Mucosa of gallbladder (tissue), 1 donor: ENCODE measurements at regions not wholly inside any gene's neighbourhood (a gene's known extent, or its start where the extent isn't known, plus 50 kb on each side); places are given as distances from the start of the nearest gene placed in this dataset.
A peak's percentile ranks its signal among the peaks of the same experiment; 100 is the strongest.
"Not testable (repeated sequence)": the region's sequence is repeated elsewhere in the genome, so short reads cannot be mapped to it uniquely, and the experiment has no call there.

Experiments used
- DNase-seq: peaks from one replicate; pipeline ENCODE4 v3.0.0-alpha.2; 2020; ENCODE audit warnings: low spot score
- donor health status: DM: no; HTN: no; CAD: no.

GRCh38 chr3:145698749-145699148, 462.2 kb downstream of the PLOD2 start:
- DNase-seq, result no peak

DNA sequence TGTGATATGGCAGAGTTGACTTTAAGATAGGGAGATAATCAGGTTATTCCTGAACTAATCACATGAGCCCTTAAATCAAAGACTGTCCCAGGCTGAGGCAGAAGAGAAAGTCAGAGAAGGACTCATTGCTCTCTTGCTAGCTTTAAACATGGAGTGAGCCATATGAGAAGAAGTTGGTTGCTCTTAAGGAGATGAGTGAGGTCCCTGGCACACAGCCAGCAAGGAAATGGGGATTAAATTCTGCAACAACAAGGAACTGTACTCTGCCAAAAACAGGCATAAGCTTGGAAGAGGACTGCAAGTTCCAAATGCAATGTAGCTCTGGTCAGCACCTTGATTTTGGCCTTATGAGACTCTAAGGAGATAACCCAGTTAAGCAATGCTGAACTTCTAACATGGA, 457.0 kb downstream of the PLOD2 start:
- no peak for DNase-seq

DNA sequence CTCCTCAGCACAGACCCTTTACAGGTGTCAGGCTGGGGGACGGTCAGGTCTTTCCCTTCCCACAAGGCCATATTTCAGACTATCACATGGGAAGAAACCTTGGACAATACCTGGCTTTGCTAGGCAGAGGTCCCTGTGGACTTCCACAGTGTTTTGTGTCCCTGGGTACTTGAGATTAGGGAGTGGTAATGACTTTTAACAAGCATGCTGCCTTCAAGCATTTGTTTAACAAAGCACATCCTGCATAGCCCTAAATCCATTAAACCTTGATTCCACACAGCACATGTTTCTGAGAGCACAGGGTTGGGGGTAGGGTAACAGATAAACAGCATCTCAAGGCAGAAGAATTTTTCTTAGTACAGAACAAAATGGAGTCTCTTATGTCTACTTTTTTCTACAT, 451.2 kb downstream of the PLOD2 start:
- not testable (repeated sequence) for DNase-seq

DNA sequence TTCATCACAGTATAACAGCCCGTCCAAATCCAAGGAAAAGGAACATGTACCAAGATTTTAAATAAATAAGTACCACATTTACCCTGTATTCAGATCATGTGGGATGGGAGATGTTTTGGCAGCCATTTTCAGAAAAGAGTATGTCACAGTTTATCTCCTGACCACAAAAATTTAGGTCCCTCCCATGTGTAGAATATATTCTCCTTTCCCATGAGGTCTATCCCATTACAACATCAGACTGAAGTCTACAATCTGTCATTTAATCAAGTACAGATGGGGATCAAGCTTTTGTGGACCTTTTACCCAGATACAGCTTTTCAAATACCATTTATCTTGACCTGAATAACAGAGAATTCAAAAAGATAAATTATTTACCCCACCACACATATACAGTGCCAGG, 444.5 kb downstream of the PLOD2 start:
- DNase-seq, result no peak

GRCh38 chr3:145719114-145719513, 441.9 kb downstream of the PLOD2 start:
- DNase-seq, result no peak

GRCh38 chr3:145721273-145721805, 439.6 kb downstream of the PLOD2 start:
- DNase-seq, result no peak

DNA sequence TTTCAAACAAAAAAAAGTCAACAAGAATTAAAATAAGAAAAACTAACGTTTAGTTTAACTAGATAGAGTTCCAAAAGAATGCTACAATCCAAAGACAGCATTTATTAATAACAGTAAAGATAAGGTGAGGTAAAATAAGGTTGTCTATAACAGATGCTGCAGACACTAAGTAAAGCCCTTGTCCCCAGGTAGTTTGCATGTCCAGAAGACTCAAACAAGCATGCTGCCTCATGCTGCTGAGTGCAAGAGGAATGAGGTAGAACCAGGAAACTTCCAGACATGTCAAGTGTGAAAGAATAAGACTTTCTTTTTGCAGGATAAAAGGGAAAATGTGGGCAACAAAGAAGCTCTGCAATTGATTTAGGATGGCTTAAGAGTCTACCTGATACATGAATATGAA, 439.2 kb downstream of the PLOD2 start:
- DNase-seq, result no peak

DNA sequence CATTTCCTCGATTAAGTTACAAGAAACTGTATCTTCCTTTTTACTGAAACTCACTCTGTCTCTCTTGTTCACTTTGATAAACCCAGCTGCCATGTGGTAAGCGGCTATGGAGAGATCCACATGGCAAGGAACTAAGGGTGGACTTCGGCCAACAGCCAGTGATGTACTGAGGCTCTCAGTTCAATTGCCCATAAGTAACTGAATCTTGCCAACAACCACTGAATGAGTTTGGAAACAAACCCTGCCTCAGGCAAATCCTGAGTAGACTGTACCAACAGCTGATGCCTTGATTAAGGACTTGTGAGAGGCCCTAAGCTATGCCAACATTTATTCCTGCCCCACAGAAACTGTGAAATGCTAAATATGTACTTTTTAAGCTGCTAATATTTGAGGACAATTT, 433.5 kb downstream of the PLOD2 start:
- no peak for DNase-seq

- no peak for DNase-seq
These were observed 425.4 kb downstream of the PLOD2 start for GRCh38 chr3:145735631-145736030.

DNA sequence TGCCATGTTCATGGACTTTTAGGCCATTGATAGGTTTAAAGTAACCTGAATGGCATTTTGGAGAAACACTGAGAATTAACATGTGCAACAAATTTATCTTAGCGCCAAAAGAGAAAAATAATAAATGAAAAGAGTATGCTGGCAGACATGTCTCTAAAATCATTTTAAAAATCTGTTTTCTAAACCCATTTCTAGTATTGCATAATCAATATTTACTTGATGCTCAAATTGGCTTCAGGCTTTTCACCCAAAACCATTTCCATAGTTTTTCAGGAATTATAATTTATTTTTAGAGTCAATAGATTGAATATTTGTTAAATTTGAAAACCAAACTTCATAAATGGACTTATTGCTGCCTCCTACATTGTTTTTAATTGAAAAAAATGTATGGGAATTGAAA, 423.0 kb downstream of the PLOD2 start:
- no peak for DNase-seq

- DNase-seq, result no peak
These were observed 421.1 kb downstream of the PLOD2 start for GRCh38 chr3:145739926-145740325.

DNA sequence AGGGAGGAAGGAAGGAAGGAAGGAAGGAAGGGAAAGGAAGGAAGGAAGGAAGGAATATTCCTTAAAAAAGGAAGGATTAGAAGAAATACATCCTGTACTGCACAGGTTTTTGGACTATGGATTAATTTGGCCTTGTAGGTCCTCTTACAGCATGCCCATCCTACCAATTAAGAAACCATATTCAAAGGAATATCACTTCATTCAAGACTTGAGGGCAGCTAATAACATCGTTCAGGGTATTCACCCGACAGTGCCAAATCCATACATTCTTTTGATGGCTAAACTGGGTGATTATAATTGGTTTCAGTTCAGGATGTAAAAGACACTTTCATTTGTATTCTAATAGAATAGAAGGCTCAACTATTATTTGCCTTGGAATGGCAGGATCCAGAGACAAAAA, 410.3 kb downstream of the PLOD2 start:
- no peak for DNase-seq

DNA sequence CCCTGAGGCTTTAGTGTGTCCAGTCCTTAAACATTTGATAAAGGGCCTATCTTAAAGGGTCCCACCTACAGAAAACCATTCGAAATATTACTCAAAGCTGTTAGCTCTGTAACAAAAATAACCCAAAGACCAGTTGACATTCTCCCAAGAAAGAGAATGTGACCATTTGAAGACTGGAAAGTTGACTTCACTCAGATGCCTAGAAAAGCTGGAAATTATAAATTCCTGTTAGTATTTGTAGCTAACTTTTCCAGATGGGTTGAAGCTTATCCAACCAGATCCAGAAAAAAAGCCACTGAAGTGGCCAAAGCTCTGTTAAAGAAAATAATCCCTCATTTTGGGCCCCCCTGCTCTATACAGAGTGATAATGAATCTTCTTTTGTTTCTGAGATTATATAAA, 408.4 kb downstream of the PLOD2 start:
- DNase-seq, result no peak

DNA sequence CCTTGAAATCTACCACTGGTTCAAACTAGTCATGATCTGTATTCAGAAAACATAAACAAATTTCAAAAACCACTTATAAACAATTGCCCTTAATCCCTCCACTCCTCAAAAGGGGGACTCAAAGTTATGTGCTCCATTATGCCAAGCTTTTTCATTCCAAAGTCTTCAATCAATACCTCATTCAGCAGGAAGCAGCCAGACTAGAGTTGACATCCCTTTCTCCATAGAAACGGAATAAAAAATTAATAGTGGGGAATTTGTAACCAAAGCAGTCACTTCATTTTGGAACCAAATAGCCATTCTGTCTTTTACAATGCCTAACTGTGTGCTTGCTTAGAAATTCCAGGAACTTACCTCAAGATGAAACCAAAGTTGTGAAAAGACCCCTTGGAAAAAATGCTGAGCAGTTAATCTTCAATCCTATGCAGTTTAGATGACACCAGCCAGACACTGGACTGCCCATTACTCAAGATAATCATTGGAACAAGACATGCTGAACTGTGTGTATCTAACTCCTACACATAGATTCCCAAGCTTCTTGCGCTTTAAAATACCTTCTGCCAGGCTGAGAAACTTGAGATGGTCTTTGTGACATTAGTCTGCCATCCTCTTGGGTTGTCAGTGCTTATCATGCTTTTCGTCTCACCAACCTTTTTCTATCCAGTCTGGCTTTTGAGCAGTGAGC, 406.2 kb downstream of the PLOD2 start:
- no peak for DNase-seq

DNA sequence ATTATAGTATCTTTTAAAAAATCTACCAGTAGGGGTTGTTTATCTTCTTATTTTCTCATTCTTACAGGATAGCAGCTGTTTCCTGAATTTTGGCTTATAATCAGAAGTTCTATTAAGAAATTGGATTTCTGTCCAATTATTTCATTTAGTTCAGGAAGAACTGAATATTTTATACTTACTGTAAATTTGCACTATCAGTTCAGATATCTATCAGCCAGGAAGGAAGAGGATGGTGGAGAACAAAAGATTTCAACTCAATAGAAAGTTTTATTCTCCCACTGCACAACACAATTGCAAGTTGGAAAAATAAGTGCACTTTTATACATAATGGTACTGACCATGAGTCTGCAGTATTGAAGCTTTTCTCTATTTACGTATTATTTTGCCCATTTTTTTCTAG, 400.9 kb downstream of the PLOD2 start:
- DNase-seq, result no peak

DNA sequence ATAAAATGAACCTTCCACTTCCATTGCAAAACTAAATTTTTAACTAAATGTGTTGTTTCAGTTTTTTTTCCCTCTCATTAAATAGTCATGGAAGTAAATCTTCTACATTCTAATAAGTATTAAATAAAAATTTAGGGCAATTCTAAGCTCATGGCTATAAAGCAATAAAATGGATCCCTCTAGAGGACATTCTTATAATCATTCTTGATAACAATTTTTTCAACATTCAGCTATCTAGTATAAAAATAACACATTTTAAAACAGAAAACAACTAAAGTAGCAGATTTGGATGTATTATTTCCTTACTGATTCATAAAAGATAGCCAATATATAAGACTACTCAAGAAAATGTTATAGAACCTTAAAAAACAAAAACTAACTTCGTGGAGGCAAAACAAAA, 393.1 kb downstream of the PLOD2 start:
- DNase-seq, result no peak

DNA sequence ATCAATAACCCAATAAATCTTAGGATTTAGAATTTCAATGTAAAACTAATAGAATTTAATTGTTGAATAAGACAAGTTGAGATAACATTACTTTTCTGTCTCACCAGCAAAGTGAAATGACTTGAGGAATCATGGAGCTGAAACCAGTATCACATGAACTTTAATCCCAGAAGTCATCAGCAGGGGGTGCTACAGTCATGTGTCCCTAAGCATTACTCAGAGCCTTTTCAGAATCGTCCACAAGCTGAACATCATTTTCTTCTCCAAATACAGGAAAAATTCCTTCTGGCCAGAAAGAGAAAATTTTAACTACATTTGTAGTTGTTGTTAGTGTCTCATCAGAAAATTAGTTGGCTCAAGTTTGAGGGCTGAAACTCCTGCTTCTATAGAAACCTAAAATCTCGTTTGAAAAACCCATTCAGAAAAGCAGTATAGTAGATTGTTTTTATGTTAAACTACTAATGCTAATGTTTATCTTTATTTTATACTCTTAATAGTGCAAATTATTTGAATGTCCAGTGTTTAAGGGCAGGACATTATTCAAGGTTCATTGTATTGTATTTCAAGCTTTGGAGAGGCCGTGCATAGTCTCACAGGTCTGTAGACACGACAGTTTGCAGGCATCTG, 384.1 kb downstream of the PLOD2 start:
- peak; percentile 28 for DNase-seq

DNA sequence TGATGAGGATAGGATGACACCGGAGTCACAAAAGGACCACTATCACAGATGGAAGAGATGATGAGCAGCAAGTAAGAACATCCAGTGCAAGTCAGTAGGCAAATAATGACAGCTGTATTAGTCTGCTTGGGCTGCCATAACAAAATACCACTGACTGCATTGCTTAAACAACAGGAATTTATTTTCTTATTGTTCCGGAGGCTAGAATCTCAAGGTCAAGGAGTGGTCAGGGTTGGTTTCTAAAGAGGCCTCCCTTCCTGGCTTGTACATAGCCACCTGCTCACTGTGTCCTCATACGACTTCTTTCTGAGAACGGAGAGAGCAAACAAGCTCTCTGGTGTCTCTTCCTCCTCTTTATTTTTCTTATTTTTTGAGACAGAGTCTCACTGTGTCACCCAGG, 380.7 kb downstream of the PLOD2 start:
- no peak for DNase-seq

- DNase-seq, result no peak
These were observed 375.3 kb downstream of the PLOD2 start for GRCh38 chr3:145785668-145786067.

DNA sequence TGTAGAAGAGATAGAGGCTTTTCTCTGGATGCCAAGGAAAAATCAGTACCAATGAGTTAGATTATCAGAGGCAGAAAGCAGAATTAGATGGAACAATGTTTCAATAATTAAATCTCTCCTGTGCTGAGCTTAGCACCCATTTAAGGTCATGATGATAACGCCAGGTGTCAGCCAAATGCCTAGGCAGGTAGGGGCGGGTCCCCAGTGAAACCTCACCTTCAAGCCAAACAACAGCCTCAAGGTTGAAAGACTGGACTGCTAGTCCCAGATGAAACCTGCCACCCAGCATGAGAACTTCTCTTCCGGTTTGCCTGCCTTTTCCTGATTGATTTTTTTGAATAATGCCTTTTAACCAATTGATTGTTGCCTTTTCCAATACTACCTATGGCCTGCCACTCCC, 363.0 kb downstream of the PLOD2 start:
- DNase-seq, result no peak

DNA sequence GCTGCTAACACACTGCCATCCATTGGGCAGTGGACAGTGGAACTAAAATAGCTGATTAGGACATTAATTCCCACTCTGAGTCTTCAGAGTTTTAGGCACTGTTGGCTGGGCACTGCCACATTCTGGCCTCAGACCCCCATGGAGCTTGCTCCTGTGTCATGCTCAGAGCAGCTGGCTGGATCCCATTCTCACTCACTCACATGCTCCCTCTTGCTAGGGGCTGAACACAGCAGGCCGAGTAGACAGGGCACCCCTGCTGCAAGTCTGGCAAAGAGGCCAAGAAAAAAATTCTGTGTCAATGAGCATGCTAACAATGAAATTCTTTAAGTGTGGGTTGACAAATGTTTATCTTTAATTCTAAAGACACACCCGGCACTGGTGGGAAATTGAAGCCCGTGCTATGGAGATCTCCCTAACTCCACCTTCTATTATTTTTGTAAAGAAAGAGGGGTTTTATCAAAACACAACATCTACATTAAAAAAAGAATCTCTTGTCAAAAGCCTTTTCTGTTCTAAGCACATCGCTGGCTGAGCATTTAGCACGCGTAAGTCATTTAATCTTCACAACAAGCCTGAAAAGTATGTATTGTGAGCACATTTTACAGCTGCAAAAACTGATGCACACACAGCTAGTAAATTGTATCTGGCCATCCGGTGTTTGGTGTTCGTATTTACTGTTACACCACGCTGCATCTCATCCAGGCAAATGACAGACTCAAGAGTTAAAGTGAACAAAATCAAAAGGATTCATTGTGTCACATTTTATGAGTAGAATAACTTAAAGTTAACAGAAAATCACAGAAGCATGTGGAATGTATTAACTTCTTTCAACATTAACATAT, 362.1 kb downstream of the PLOD2 start:
- no peak for DNase-seq

- no peak for DNase-seq
These were observed 359.3 kb downstream of the PLOD2 start for GRCh38 chr3:145801696-145802095.

DNA sequence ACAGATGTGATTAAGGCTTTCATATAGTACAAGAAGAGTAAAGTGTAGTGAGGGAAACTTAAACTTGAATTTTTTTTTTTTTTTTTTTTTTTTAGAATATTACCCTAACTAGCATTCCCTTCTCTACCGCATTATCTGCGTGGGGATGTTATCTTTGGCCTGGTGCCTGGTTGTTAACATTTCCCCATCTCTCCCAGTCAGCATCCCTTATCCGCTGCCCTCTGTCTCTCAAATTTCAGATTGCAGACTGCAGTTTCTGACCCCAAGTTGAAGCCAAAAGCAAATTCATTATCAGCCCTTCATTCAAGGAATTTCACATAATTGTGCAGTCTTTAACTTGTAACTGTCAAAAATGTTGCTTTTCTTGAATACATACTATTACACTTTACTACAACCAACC, 353.0 kb downstream of the PLOD2 start:
- no peak for DNase-seq
